Smooth muscle cell (in vitro differentiated cells): ENCODE measurements at regions not wholly inside any gene's neighbourhood (a gene's known extent, or its start where the extent isn't known, plus 50 kb on each side); places are given as distances from the start of the nearest gene placed in this dataset.

Experiments used
- DNase-seq: peaks from one replicate; lab custom pipeline; 2025; ENCODE audit not compliant: unreplicated experiment; lab: John Stamatoyannopoulos, UW
- H2AFZ ChIP-seq: fragments of 200-600 bp; sonication (generic); 2 replicates; pipeline ENCODE4 v1.6.0; 2016; ENCODE audit warnings: antibody characterized with exemption, low read depth, mild to moderate bottlenecking
- H3F3A ChIP-seq: fragments of 200-600 bp; sonication (generic); 2 replicates; pipeline ENCODE4 v1.6.0; 2017; ENCODE audit warnings: antibody characterized with exemption, low read depth
- H3K27ac ChIP-seq: fragments of 200-600 bp; sonication (generic); 2 replicates; pipeline ENCODE4 v1.5.1; 2016; ENCODE audit warnings: low read depth, mild to moderate bottlenecking
- H3K27me3 ChIP-seq: fragments of 200-600 bp; sonication (generic); 2 replicates; pipeline ENCODE4 v1.6.1; 2016; ENCODE audit warnings: low read depth, mild to moderate bottlenecking
- H3K36me3 ChIP-seq: fragments of 200-600 bp; sonication (generic); 2 replicates; pipeline ENCODE4 v1.5.1; 2016; ENCODE audit warnings: low read depth
- H3K4me1 ChIP-seq: fragments of 200-600 bp; sonication (generic); 2 replicates; pipeline ENCODE4 v1.5.1; 2016; ENCODE audit warnings: low read depth
- H3K4me2 ChIP-seq: fragments of 200-600 bp; sonication (generic); 2 replicates; pipeline ENCODE4 v1.6.0; 2016; ENCODE audit warnings: mild to moderate bottlenecking
- H3K4me3 ChIP-seq: fragments of 200-600 bp; sonication (generic); 2 replicates; pipeline ENCODE4 v1.5.1; 2016; ENCODE audit warnings: mild to moderate bottlenecking
- H3K79me2 ChIP-seq: fragments of 200-600 bp; sonication (generic); 2 replicates; pipeline ENCODE4 v1.6.0; 2016; ENCODE audit warnings: low read depth, mild to moderate bottlenecking
- H3K9ac ChIP-seq: fragments of 200-600 bp; sonication (generic); 2 replicates; pipeline ENCODE4 v1.6.0; 2016; ENCODE audit warnings: low read depth
- H3K9me3 ChIP-seq: fragments of 200-600 bp; sonication (generic); replicated peaks from 2 replicates; pipeline ENCODE4 v1.5.1; 2016; ENCODE audit warnings: low read depth
- H4K20me1 ChIP-seq: fragments of 200-600 bp; sonication (generic); 2 replicates; pipeline ENCODE4 v1.6.0; 2016; ENCODE audit warnings: low read depth
- WGBS: methylation state at CpG from one replicate; pipeline ENCODE4 v1.1.7; 2016; ENCODE audit warnings: low lambda C conversion rate; 5-methylcytosine and 5-hydroxymethylcytosine counted together
- TF ChIP-seq, protein P1 (sequence below): fragments of 200-600 bp; sonication (generic); IDR thresholded peaks from 2 replicates; pipeline ENCODE4 v1.5.1; 2017; ENCODE audit warnings: borderline replicate concordance, mild to moderate bottlenecking, antibody characterized with exemption; ENCODE audit not compliant: insufficient read depth, poor library complexity, severe bottlenecking

DNA sequence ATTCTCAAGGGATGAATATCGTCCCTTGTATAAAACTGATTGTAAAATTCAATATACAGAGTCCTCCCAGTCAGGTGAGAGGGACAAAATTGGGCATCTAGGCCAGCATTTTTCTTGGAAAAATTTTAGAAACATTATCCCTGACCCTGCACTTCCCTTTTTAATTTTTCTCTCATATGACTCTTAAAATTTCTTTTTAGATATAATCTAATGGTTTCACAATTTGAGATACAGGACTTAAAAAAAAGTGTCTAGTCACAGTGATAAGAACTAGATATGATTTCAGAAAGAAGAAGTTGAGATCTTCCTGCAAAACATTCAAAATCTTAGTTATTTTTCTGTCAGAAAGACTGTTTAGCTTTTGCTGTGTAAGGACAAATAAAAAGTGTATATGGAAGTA, 270.8 kb upstream of the PPFIA2 start:
- no peaks in the 10 kb centered on the region for H3K9me3 ChIP-seq
- no peaks in the 10 kb centered on the region for H3F3A ChIP-seq
- no peak overlapping the region for H3K4me2 ChIP-seq
- no peak overlapping the region for H3K4me3 ChIP-seq
- TF ChIP-seq, protein P1, sequence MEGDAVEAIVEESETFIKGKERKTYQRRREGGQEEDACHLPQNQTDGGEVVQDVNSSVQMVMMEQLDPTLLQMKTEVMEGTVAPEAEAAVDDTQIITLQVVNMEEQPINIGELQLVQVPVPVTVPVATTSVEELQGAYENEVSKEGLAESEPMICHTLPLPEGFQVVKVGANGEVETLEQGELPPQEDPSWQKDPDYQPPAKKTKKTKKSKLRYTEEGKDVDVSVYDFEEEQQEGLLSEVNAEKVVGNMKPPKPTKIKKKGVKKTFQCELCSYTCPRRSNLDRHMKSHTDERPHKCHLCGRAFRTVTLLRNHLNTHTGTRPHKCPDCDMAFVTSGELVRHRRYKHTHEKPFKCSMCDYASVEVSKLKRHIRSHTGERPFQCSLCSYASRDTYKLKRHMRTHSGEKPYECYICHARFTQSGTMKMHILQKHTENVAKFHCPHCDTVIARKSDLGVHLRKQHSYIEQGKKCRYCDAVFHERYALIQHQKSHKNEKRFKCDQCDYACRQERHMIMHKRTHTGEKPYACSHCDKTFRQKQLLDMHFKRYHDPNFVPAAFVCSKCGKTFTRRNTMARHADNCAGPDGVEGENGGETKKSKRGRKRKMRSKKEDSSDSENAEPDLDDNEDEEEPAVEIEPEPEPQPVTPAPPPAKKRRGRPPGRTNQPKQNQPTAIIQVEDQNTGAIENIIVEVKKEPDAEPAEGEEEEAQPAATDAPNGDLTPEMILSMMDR = no peak
- H3K27me3 ChIP-seq = no peaks in the 10 kb centered on the region
- H4K20me1 ChIP-seq = no peaks in the 10 kb centered on the region
- no peak overlapping the region for H2AFZ ChIP-seq
- H3K9ac ChIP-seq = no peak overlapping the region
- no peaks in the 10 kb centered on the region for H3K4me1 ChIP-seq
- 88% methylated on average over 1 of the region's 1 CpG for WGBS
- H3K36me3 ChIP-seq = no peaks in the 10 kb centered on the region
- no peak for DNase-seq
- H3K27ac ChIP-seq = no peak overlapping the region
- no peaks in the 10 kb centered on the region for H3K79me2 ChIP-seq

GRCh38 chr12:82028772-82029171, 269.6 kb upstream of the PPFIA2 start:
- TF ChIP-seq, protein P1 = no peak
- no peak overlapping the region for H3K4me2 ChIP-seq
- no peaks in the 10 kb centered on the region for H4K20me1 ChIP-seq
- no peak overlapping the region for H2AFZ ChIP-seq
- 81% methylated on average over 1 of the region's 1 CpG for WGBS
- no peak overlapping the region for H3K9ac ChIP-seq
- no peak overlapping the region for H3K4me3 ChIP-seq
- H3K27me3 ChIP-seq = no peaks in the 10 kb centered on the region
- DNase-seq = no peak
- no peak overlapping the region for H3K27ac ChIP-seq
- H3K36me3 ChIP-seq = no peaks in the 10 kb centered on the region
- H3K4me1 ChIP-seq = no peaks in the 10 kb centered on the region
- H3K79me2 ChIP-seq = no peaks in the 10 kb centered on the region
- H3K9me3 ChIP-seq = no peaks in the 10 kb centered on the region
- H3F3A ChIP-seq = no peaks in the 10 kb centered on the region

GRCh38 chr12:82027612-82028011, 268.5 kb upstream of the PPFIA2 start:
- TF ChIP-seq, protein P1 = no peak
- 93% methylated on average over 1 of the region's 1 CpG for WGBS
- Histone ChIP-seq H2AFZ (no peak overlapping the region), H3K4me3 (no peak overlapping the region), H3K36me3 (no peaks in the 10 kb centered on the region), H3K9me3 (no peaks in the 10 kb centered on the region), H4K20me1 (no peaks in the 10 kb centered on the region), H3K27ac (no peak overlapping the region), H3K27me3 (no peaks in the 10 kb centered on the region), H3K4me2 (no peak overlapping the region), H3K9ac (no peak overlapping the region), H3K4me1 (no peaks in the 10 kb centered on the region), H3F3A (no peaks in the 10 kb centered on the region), H3K79me2 (no peaks in the 10 kb centered on the region)
- no peak for DNase-seq

- no peak overlapping the region for H3K4me2 ChIP-seq
- no peaks in the 10 kb centered on the region for H3K9me3 ChIP-seq
- no peak for DNase-seq
- H3F3A ChIP-seq = no peaks in the 10 kb centered on the region
- H3K36me3 ChIP-seq = no peaks in the 10 kb centered on the region
- no peaks in the 10 kb centered on the region for H4K20me1 ChIP-seq
- no peak overlapping the region for H3K4me3 ChIP-seq
- H3K27ac ChIP-seq = no peak overlapping the region
- no peaks in the 10 kb centered on the region for H3K27me3 ChIP-seq
- 90% methylated on average over 7 of the region's 7 CpGs for whole genome bisulfite sequencing
- no peaks in the 10 kb centered on the region for H3K4me1 ChIP-seq
- no peak overlapping the region for H2AFZ ChIP-seq
- TF ChIP-seq, protein P1 = no peak
- H3K9ac ChIP-seq = no peak overlapping the region
- H3K79me2 ChIP-seq = no peaks in the 10 kb centered on the region
These were observed 266.3 kb upstream of the PPFIA2 start for GRCh38 chr12:82025462-82025861.
